GM21717 (cell line): ENCODE measurements at regions not wholly inside any gene's neighbourhood (a gene's known extent, or its start where the extent isn't known, plus 50 kb on each side); places are given as distances from the start of the nearest gene placed in this dataset.

Experiments used
- ATAC-seq: cut with Tn5 transposase; IDR thresholded peaks from one replicate; pipeline ENCODE4 v1.9.1; 2021; ENCODE audit warnings: mild to moderate bottlenecking, moderate library complexity; ENCODE audit not compliant: unreplicated experiment

DNA sequence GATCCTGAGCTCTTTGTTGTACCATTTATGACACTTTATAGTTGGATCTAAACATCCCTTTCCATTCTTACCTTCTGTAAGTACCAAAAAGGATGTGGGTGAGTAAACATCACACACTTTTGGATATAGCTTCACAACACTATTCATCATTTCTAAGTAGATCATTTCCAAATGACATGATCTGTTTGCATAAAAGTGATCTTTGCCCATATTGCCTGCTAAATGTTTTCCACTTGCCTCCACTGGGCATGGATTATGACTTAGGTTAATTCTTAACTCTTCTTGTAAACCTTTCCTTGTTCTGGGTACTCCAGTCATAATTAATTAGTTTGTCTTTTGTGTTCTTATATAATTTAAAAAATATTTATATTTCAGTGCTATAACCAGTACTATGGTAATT, 244.9 kb upstream of the AGA start:
- no peak for ATAC-seq

DNA sequence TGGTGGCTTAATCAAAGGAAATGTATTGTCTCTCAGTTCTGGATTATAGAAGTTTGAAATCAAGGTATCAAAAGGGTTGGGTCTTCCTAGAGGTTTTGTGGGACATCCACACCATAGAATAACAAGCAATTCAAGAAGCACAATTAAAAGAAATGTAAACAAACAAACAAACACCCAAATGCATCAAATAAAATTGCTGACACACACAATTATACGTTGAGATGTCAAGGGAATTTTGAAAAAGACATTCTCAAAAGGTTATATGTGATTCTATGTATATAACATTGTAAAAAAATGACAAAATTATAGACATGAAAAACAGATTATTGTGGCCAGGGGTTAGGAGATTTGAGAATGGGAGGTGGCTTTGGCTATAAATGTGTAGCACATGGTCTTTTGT, 250.7 kb upstream of the AGA start:
- no peak for ATAC-seq

DNA sequence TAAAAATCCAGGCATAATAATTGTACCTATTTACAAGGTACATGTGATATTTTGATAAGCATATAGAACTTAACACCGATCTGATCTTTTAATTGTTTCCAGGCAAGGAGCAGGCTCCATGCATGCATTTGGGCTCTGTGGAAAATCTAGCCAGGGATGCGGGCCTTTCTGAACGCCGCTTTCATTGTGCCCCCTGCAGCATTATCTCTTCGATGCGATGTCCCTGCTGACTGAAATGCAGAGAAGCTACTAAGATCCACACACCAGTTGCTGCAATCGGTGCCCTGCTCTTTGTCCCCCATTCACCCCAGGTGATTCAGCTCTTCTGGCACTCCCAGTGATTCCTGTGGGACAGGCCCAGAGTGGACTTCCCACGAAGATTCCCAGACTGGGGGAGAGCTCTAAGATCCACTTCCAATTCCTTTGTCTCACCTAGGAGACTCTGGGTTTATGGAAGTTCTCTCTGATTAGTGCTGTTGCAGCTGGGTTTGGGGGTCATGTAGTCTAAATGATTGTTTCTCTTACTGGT, 254.3 kb upstream of the AGA start:
- ATAC-seq: no peak

DNA sequence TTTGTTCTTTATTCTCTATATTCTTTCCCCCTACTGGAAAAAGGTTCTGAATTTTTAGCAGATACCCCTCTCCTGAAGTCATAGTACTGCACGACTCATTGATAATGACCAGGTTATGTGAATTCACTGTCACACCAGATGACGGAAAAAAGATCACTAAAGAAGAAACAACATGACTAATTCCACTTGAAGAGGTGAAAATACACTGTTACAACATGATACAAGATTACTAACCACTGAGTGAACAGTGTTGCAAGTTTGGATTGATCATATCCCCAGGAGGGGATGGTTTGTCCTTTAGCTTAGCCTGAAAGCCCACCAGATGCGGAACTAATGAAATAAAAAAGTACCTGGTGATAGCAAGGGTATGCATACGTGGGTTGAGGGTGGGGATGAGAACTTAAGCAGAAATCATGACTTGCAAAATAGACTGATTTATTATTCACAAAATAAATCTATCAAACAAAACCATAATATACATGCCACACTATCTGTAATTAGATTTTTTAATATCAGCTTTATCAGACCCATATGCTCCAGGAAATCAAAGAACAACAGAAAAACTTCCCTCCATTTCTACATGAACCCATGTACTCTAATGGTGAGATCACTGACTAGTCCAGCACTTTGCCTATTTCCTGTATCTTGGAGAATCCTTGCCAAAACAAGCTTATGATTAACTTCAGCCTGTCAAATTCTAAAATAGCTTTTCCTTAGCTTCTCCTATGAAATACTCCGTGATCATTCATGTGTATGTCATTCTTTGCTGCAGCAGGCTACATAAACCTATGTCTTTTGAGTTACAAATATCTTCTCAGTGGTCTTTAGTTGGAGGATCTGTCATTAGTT, 257.4 kb upstream of the AGA start:
- no peak for ATAC-seq

DNA sequence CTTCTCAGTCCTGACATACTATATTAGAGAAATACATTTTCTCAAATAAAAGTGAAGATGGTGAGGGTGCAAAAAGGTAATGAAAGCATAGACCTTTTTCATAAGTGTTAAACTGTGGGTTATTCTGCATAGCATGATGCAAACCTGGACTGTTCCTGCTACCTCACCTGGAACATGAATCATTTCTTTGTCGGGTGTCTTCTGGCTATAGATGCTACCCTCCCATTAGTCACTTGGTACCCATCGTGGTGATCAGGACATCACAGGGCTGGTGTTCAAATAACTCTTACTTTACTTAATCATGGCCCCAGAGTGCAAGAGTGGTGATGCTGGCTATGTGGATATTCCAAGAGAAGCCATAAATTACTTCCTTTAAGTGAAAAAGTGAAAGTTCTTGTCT, 264.7 kb upstream of the AGA start:
- no peak for ATAC-seq

DNA sequence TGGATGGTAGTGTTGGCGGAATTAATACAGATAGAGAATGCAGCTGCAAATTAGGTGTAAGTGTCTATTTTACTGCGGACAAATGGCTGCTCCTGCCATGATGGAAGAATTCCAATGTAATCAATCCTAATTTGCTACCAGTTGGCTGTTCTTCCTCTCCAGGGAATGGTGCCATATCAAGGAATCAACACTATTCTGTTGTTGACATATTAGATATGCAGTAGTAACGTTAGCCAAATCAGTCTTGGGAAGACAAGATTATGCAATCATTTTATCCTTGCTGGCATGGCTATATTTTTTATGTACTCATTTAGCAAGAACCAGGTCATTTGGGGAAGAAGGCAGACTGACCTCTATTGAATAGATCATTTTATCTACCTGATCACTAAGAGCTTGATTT, 271.2 kb upstream of the AGA start:
- no peak for ATAC-seq

DNA sequence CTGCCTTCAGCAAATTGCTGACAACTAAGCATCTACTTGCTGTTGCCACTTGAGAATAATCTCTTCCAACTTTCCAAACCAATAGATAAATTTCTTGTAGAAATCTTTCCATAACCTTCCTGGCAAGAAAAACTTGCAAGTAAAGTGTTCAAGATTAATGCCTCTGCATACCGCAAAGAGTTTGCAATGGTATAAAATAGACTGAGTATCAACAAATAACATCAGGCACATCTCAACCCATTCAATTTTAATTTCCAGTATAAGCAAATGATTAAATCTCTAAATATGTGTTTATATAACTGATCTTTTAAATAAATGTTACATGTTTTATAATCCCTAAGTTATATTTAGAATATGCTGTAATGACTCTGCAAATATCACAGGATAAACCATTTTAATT, 275.2 kb upstream of the AGA start:
- ATAC-seq: no peak

DNA sequence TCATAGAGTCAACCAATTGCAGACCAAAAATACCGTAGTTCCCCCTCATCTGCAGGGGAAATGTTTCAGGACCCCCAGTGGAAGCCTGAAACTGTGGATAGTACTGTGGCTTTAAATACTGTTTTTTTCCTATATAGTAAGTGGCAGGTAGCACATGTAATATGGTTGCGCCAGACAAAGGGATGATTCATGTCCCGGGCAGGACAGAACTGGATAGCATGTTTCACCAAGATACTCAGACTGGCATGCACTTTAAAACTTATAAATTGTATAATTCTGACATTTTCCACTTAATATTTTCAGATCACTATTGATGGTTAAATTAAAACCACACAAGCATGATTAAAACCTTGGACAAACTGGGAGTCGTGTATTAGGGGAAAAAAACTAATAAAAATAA, 276.3 kb upstream of the AGA start:
- no peak for ATAC-seq

DNA sequence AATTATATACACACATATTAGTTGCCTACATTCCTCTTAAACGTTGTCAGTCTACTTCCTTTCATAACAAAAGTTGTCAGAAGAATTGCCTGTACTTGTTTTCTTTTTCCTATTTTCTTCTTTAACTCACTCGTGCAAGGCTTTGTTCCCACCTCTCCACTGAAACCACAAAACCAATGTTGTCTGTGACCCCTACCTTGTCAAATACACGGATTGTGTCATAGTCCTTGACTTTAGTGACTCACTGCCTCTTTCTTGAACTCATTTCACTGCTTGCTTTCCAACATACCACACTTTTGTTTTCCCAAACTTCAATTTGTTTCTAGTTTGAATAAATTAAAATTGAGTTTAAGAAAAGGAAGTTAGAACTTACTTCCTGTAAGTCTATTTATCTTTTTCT, 283.9 kb upstream of the AGA start:
- ATAC-seq: no peak

DNA sequence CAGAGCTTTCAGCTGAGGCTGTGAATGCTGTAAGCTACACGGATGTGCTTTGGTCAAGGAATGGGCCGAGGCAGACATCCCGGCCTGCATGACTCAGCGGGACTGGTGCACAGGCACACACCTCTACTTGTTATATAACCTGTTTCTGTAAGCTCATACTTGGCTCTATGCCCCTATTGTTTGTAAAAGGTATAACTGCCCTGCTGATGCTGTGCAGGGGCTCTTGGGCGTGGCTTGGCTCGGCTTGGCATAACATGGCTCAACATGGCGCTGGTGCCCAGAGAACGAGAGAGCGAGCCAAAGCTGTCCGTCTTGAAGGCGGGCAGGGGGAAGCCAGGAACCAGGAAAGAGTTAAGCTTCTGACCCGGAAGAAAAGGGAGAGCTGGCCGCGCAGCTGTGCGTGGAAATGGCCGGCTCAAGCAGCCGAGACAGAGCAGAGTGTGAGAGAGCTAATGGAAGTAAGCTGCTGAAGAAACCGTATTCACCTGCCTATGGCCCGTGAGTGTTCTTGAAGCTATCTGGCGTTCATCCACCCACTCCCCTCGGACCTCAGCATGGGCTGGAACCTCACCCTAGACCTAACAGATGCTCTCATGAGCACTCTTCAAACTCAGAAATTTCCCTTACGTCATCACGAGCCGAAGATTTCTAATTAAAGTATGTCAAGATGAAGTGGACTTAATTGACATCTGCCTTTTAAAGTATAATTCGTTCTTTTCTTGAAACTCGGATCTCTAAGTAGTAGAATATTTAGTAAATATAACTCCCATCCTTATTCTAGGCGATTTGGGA, 286.3 kb upstream of the AGA start:
- no peak for ATAC-seq

DNA sequence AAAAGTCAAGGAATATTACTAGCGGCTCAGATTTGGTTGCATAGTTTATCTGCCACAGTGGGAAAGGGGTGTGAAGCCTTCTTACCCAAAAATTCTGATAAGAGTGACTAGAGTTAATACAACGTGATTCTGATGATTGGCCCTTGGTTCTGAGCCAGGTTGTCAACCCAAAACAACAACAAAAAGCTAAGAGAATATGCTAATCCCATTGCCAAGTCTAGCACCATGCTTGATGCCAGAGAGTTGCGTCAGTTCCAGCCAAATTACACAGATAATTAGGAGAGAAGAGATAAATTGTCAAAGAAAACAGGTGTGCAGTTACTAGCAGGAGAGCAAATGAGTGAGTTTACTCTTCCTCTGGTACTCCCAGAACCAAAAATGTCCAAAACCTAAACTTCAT, 287.4 kb upstream of the AGA start:
- no peak for ATAC-seq

DNA sequence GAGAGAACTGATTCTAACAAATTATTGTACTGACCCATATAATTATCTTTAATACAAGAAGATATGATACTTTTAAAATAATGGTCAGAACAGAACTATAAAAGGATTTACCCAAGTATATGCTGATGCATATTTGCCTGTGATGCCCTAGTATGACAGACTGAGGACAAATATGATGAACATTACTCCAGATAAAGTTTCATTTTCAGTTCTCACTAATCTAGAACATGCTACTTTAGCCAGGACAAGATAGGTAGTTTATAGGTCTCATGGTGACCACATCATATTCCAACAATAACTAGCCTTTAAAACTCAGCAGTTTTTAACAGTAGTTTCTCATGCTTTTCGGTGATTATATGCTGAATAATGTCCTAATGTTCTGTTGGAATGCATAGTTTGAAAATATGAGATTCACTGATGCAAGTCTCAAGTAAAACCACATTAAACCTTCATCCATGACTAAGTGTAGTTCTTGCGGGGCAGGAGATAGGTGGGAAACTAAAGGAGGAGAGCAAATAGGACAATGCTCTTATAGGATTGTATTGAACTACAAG, 295.2 kb upstream of the AGA start:
- no peak for ATAC-seq

DNA sequence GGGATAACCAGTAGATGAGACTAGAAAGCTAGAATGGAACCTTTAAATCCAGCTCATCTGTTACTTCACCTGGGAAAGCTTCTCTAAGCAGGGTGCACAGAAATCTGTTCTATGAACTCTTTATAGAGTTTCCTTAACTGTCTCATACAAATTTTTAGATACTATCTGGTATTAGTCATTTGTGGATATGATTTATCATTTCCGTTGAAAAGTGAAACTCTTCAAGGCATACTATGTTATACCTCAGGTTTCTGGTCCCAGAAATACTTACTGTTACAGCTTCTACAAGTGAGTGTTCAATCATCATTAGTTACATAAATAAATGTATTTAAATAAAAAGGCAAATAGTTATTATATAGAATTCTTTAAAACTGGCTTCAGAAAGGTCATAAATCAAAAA, 298.3 kb upstream of the AGA start:
- ATAC-seq: no peak

DNA sequence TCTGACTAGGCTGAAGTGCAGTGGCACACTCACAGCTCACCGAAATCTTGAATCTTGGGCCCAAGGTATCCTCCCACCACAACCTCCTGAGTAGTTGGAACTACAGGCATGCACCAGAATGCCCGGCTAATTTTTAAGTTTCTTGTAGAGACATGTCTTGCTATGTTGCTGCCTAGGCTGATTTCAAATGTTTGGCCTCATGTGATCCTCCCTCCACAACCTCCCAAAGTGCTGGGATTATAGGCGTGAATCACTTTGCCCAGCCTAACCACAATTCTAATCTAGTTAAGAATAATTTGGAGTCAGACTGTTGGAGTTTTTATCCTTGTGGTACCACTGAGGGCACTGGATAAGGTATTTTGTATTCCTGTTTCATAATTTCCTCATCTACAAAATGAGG, 317.5 kb upstream of the AGA start:
- ATAC-seq: no peak

DNA sequence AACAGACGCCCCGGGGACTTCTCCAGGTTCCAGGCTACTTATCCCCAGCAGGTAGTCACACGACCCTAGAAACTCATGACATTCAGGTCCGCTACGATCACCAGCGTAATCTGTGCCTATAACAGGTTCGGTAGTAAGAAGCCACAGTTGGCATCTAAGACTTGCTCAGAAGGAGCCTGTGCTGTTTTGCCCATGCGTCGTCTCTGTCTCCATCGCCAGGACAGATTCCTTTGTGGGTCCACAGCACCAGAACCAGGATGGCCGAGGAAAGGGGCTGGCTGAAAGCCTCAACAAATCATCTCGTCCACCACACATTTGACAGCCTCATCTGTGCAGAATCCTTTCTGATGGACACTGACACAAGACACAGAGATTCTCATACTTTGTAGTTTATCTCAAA, 319.5 kb upstream of the AGA start:
- ATAC-seq: no peak

DNA sequence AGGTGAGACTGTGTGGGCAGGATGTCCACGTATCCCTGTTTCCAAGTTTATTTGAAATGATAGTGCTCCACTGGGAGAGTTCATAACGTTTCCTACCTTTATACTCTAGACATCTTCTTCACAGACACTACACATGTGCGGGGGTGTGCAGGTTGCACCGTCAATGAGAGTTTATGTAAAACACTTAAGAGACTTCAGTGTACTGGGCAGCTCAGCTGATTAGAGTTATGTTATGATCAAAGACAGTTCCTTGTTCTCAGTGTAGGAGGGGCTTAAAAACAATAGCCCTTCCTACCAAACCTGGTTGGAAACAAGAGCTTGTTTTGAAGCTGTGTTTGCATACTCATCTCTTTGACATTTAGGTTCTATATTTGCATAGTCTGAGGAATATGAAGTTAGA, 326.9 kb upstream of the AGA start:
- no peak for ATAC-seq

DNA sequence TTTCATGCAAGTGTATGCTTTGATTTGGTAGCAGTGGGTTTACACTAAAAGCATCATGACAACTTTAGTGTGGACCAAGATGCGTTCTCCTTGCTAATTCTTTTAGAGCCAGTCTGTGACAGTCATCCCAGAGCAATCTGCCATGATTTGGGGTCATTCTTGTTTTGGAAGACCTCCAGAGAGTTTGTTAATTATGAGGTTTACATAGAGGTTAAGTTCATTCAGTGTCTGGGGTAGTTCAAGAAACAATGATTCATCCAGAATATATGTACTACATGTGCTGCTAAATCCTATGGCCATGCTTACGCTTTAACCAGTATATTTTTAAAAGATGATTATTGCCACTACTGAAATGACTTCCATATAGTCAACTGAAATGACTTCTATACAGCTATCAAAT, 328.5 kb upstream of the AGA start:
- no peak for ATAC-seq

DNA sequence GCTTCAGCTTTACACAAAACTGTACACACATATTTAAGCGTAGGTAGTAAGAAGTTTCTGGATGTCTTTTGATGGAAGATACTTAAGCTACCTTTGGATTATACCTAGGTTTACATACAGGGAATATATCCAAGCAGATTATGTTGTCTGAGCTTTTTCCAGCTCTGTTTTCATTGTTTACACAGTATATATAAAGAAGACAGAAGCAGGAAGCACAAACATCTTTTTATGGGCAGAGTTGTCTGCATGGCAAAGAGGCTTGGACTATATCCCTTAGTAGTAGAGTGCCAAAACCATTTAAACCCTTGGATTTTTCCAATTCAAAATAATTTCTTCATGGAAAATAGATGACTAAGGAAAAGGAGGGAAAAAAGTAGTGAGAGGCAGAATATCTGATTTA, 329.4 kb upstream of the AGA start:
- ATAC-seq: no peak

DNA sequence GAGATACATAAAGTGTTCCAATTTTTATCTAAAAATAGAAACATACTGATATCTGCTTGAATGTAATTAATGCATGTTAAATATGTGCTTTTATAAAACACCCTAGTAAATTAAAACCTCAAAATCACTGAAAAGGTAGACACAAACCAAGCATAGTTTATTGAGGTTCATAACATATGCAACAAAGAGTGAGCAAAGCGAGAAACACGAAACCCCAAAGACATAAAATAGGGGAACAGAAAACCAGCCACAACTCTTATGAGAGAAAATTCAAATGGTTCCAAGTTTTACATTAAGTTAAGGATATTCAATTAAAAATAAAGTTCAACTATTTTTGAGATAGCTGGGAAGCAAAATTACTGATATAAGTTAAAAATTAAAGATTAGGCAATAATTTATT, 336.4 kb upstream of the AGA start:
- no peak for ATAC-seq

DNA sequence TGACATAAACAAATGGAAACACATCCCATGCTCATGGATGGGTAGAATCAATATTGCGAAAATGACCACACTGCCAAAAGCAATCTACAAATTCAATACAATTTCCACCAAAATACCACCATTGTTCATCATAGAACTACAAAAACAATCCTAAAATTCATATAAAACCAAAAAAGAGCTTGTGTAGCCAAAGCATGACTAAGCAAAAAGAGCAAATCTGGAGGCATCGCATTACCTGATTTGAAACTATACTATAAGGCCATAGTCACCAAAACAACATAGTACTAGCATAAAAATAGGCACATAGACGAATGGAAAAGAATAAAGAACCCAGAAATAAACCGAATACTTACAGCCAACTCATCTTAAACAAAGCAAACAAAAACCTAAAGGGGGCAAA, 342.8 kb upstream of the AGA start:
- ATAC-seq: no peak

DNA sequence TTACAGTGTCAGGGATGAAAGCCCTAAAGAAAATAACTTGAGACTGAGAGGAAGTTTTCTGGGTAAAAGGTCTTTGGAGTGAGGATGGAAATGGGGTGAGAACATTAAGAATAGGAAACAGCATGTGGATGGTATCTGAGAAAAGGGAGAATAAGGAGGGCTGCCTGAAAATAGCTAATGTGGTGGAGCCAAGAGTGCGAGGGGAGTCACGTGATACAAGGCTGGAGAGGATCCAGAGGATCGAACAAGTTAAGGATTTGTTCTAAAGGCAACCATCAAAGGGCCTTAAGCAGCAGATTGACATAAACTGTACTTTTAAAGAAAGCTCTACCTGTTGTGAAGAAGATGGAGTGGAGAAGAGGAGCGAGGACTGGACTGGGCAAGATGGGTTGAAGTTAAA, 347.4 kb upstream of the AGA start:
- no peak for ATAC-seq

DNA sequence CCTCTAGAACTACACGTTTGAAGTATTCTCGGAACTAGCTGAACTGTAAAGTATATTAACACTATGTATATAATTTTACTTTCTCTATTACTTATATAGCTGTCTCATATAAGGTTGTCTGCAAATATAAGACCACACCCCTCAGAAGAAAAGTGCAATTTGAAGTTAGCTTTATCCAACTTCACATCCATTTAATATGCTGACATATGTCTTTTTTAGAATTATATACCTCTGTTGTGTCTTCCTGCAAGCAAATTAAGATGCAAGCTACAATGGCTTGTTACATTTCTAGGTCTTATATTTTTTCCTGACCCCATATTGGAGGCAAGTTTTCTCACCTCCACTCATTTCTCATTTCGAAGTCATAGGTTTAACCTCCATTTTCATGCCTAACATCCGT, 349.0 kb upstream of the AGA start:
- no peak for ATAC-seq
